Tongue (tissue), 1 donor: ENCODE measurements at regions not wholly inside any gene's neighbourhood (a gene's known extent, or its start where the extent isn't known, plus 50 kb on each side); places are given as distances from the start of the nearest gene placed in this dataset.

Experiments
- DNase-seq: peaks from one replicate; pipeline ENCODE4 v3.0.0-alpha.2; 2015

GRCh38 chr6:164210323-164210722 is 795.8 kb downstream of the QKI start:
- no peak for DNase-seq

DNA sequence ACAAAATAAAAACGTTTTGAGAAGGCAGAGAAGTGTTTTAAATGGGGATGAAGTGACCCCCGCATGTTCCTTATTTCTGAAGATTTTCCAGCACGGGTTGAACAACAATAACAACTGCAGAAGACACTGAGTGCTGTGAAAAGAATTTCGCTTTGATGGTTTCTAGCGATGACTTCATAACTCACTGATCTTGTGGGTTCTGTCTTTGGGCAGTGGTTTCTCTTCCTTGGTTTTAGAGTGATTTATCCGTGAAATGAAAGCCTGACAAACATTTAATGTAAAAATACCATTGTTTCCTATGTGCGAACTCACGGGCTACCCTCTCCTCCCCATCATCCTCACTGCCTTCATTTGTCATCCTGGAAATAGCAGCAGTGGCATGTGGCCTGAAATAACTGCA is 793.9 kb downstream of the QKI start:
- DNase-seq: no peak

DNA sequence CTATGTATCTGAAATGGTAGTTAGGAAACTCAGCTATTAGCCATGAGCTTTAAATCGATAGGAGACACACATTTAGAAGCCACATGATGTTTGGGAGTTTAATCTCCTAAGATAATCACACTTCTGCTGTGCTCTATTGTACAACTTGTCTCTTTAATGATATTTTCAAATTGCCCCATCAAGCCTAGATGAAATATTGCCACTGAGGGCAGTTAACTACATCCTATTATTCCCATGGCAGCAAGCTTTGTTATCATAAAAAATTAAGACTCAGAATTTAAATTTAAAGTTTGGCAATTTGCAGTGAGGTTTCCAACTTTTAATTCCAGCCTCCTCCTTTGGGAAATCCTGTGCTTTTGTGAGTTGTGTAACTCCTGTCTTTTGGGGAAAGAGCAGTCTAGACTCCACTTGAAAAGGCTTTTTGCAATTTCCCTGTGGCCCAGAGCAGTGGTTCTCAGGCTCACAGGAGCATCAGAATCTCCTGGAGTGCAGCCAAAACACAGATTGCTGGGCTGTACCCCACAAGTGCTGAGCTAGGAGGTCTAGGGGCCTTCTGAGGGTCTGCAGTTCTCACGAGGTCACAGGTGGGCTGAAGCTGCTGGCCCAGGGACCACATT is 792.4 kb downstream of the QKI start:
- no peak for DNase-seq

DNA sequence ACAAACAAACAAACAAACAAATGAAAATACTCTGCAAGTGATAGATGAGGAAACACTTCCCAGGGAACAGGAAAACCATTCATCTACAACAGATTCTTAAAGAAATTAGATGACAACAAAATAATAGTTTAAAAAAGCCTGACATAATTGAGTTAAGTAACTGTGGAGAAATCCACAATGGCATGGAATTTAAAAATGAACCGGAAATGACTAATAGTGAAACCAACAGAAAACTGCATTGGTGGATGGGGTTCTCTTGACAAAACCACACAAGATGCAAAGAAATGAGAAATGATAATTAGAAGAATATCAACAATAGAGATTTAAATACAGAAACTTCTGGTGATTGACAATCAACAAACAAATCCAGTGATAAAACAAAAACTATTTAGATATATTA is 785.6 kb downstream of the QKI start:
- no peak for DNase-seq

- DNase-seq: no peak
These were observed 781.4 kb downstream of the QKI start for GRCh38 chr6:164195942-164196281.

- no peak for DNase-seq
These were observed 780.9 kb downstream of the QKI start for GRCh38 chr6:164195278-164195941.

GRCh38 chr6:164188861-164189260 is 774.3 kb downstream of the QKI start:
- no peak for DNase-seq

GRCh38 chr6:164185471-164185871 is 771.0 kb downstream of the QKI start:
- DNase-seq: peak; percentile 40

- DNase-seq: no peak
These were observed 769.9 kb downstream of the QKI start for GRCh38 chr6:164184410-164184809.

DNA sequence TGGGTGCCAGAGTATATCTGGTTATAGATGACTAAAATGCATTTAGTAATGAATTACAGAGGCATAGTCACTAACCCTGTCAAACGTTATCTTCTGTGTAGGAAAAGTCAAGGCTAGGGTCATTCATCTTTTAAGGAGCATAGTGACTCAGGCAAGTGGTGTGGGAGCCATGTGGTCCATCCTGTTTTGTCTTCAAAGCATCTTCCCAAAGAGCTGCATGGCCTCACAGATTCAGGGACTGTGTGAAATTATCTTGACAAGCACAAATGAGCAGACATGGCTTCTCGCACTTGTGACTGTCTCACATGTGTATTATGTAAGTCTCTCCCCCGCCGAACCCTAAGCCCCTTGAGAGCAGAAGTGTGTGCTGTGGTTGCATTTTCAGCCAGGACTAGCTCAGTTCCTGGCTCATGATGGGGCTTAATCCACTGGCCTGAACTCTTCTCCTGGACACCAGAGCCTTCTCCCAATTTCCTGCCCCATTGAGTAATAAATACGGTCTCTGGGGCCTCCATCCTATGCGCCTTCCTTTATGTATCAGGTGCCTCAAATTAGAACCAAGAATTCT is 769.1 kb downstream of the QKI start:
- DNase-seq: no peak

- DNase-seq: no peak
These were observed 764.3 kb downstream of the QKI start for GRCh38 chr6:164178679-164179332.

GRCh38 chr6:164169355-164169754 is 754.8 kb downstream of the QKI start:
- no peak for DNase-seq

- no peak for DNase-seq
These were observed 754.1 kb downstream of the QKI start for GRCh38 chr6:164168595-164168994.

DNA sequence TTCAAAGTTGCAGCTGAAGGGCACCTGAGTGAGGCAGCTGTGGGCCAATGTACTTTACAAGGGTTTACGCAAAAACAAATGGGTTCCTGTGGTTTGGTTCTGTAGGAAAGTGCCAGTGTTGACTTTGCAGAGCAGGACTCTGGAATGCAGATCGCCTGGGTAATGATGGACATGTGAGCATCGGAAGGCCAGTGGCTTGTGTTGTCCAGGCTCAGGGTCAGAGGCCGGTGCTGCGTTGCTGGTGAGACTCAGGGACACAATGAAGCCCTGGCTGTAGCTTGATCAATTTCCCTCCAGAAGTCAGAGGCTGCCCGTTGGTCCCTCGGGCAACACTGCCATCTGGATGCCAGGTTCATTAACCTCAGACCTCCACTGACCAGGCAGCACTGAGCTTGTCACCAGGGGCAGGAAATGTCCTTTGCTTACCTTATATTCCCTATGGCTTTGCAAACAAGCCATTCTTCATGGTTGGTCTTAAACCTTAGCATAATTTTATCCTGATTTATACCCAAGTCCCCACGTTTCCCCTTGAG is 753.4 kb downstream of the QKI start:
- DNase-seq: no peak

DNA sequence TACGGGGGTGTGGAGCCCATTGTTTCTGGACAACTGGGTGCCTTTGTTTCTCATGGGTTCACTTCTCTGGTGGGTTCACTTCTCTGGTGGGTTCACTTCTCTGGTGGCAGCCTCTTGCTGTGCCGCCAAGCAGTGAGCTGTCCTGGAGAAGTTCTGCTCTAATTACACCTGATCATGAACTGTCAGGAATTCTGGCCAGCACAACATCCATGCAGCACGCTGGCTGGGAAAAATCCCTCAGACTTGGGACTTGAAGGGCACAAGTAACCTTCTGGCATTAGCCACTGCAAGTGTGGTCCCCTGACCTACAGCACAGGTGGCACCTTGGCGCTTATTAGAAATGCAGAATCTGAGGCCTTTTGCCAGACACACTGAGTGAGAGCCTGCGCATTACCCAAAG is 752.5 kb downstream of the QKI start:
- DNase-seq: no peak

GRCh38 chr6:164166515-164166914 is 752.0 kb downstream of the QKI start:
- DNase-seq: no peak

- no peak for DNase-seq
These were observed 750.4 kb downstream of the QKI start for GRCh38 chr6:164164876-164165275.

DNA sequence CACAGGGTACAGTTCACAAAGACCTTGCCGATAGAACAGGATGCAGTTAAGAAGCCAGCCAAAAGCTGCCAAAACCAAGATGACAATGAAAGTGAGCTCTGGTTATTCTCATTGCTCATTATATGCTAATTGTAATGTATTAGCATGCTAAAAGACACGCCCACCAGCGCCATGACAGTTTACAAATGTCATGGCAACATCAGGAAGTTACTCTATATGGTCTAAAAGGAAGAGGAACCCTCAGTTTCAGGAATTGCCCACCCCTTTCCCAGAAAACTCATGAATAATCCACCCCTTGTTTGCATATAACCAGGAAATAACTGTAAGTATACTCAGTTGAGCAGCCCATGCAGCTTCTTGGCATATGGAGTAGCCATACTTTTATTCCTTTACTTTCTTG is 748.7 kb downstream of the QKI start:
- no peak for DNase-seq

DNA sequence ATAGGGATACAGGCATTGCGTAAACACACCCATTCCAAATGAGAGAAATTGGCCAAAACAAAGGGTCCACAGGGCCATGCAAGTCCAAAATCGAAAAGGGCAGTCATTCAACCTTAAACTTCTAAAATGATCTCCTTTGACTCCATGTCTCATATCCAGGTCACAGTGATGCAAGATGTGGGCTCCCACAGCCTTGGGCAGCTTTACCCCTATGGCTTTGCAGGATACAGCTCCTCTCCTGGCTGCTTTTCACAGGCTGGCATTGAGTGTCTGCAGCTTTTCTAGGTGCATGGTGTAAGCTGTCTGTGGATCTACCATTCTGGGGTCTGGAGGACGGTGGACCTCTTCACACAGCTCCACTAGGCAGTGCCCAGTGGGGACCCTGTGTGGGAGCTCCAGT is 744.5 kb downstream of the QKI start:
- no peak for DNase-seq

- no peak for DNase-seq
These were observed 740.1 kb downstream of the QKI start for GRCh38 chr6:164154588-164154987.

- no peak for DNase-seq
These were observed 738.1 kb downstream of the QKI start for GRCh38 chr6:164152611-164153010.

DNA sequence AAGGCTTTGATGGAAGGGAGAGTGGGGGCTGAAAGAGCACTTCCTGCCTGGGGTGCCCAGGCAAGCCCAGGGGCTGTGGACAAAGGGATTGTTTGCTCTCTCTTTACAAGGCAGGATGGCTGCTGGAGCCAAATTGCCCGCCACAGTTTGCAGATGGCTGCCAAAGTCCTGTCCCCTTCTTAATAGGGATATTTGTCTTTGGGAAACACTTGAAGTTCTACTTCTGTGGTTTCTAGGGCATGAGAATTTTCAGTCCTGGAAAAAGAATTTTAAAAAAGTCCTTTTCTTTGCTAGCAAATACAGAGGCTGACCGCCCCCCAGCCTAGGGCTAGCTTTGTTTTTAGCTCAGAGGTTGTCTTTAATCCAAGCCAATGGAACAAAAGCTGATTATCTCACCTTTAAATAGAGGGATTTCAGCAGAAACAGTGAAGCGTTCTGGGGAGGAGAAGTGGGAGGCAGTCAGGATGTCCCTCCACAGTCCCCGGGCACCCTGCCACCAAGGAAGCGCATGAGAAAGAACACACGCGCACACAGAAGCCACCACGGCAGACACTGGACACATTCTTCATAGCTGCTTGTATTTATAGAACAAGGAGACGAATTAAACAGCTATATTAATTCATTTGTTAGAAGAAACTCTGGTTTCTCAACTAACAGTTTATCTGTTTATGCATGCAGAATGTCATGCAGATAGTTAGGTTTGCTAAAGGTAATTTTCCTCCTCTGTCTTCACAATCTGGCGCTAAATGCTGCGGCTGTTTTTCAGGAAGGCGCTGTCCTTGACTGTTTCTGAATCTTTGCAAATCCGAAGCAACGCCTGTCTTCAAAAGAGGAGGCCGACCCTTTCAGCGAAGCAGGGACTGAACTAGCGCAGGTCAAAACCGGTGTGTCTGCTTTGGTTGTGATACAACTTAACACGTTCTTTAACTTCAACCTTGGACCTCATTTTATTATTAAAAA is 736.9 kb downstream of the QKI start:
- peak; percentile 55 for DNase-seq
